Caco-2 (cell line): ENCODE measurements at regions not wholly inside any gene's neighbourhood (a gene's known extent, or its start where the extent isn't known, plus 50 kb on each side); places are given as distances from the start of the nearest gene placed in this dataset.
"Not testable (repeated sequence)": the region's sequence is repeated elsewhere in the genome, so short reads cannot be mapped to it uniquely, and the experiment has no call there.

Experiments used
- BruUV-seq: library from RNA; stranded (reverse); fragments of 400-500 nt; replicated peaks from 2 replicates; lab custom pipeline; 2021; lab: Mats Ljungman, UMichigan
- CTCF ChIA-PET: fragments of 300-600 bp; sonication (Branson Sonifier 250); formaldehyde crosslinking; loops from one replicate; lab custom pipeline; 2022; ENCODE audit warnings: antibody characterized with exemption; lab: Charles Lee
- POLR2A ChIA-PET: fragments of 300-600 bp; sonication (Branson Sonifier 250); formaldehyde crosslinking; loops from one replicate; lab custom pipeline; 2022; ENCODE audit warnings: antibody characterized with exemption; lab: Charles Lee
- DNase-seq, 2 experiments: peaks; one replicate each; pipeline versions ENCODE4 v3.0.0 to v3.0.0-alpha.2; 2020 to 2022
- H3K27me3 ChIP-seq: replicated peaks from 2 replicates; pipeline ENCODE4 v1.6.0; 2011; ENCODE audit warnings: low read length; ENCODE audit not compliant: control insufficient read depth, insufficient read depth
- H3K36me3 ChIP-seq: 2 replicates; pipeline ENCODE4 v1.5.1; 2011; ENCODE audit warnings: low read length; ENCODE audit not compliant: control insufficient read depth, insufficient read depth
- H3K4me1 ChIP-seq: fragments of 250-450 bp; sonication (Bioruptor Pico); 2 replicates; pipeline ENCODE4 v1.5.1; 2020; ENCODE audit warnings: mild to moderate bottlenecking
- H3K4me3 ChIP-seq: 2 replicates; pipeline ENCODE4 v1.5.1; 2011; ENCODE audit warnings: low read depth, mild to moderate bottlenecking, control low read depth, low read length
- H3K9me3 ChIP-seq: fragments of 250-450 bp; sonication (Bioruptor Pico); 2 replicates; pipeline ENCODE4 v1.5.1; 2020; ENCODE audit warnings: mild to moderate bottlenecking, moderate library complexity
- H3K27ac Mint-ChIP-seq: one replicate; pipeline ENCODE4 v1.8.0; 2022; ENCODE audit warnings: mixed read lengths; ENCODE audit not compliant: unreplicated experiment
- H3K27me3 Mint-ChIP-seq: one replicate; pipeline ENCODE4 v1.8.0; 2022; ENCODE audit warnings: mixed read lengths; ENCODE audit not compliant: insufficient read depth, unreplicated experiment
- H3K36me3 Mint-ChIP-seq: one replicate; pipeline ENCODE4 v1.8.0; 2022; ENCODE audit warnings: mild to moderate bottlenecking, mixed read lengths; ENCODE audit not compliant: insufficient read depth, unreplicated experiment
- H3K4me1 Mint-ChIP-seq: one replicate; pipeline ENCODE4 v1.8.0; 2022; ENCODE audit warnings: low read depth, mixed read lengths; ENCODE audit not compliant: unreplicated experiment
- H3K4me3 Mint-ChIP-seq: one replicate; pipeline ENCODE4 v1.8.0; 2022; ENCODE audit warnings: mild to moderate bottlenecking, moderate library complexity, mixed read lengths; ENCODE audit not compliant: unreplicated experiment
- H3K9me3 Mint-ChIP-seq: one replicate; pipeline ENCODE4 v1.8.0; 2022; ENCODE audit warnings: mixed read lengths; ENCODE audit not compliant: unreplicated experiment
- CTCF ChIP-seq, 2 experiments: fragments of 200-600 bp in 1 of 2; IDR thresholded peaks; 1 replicate in 1 of 2; 2 replicates in 1 of 2; pipeline versions ENCODE4 v1.5.1 to v1.8.0; 2011 to 2022; ENCODE audit warnings: antibody characterized with exemption in 1 of 2, control low read depth in 1 of 2, inconsistent platforms in 1 of 2, low read depth in 1 of 2, low read length in 1 of 2, mild to moderate bottlenecking in 1 of 2, moderate library complexity in 1 of 2; ENCODE audit not compliant: insufficient read depth in 1 of 2, severe bottlenecking in 1 of 2, unreplicated experiment in 1 of 2
- intact Hi-C: fragments of 100-400 bp; cut with micrococcal nuclease; formaldehyde crosslinking; loops from one replicate; pipeline ENCODE4 v1.10.0; 2022; ENCODE audit not compliant: unreplicated experiment

GRCh38 chr9:65420771-65421170 is 135.8 kb upstream of the FOXD4L5 start:
- no TSS peak for BruUV-seq
- Histone ChIP-seq H3K4me3 (no peak overlapping the region), H3K9me3 (no peaks in the 10 kb centered on the region), H3K4me1 (no peaks in the 10 kb centered on the region), H3K36me3 (no peaks in the 10 kb centered on the region), H3K27me3 (no peaks in the 10 kb centered on the region)
- Mint-ChIP-seq H3K27me3 (no peaks in the 10 kb centered on the region), H3K27ac (no peak overlapping the region), H3K4me1 (no peaks in the 10 kb centered on the region), H3K9me3 (peaks cover 23% of the 10 kb centered on the region), H3K36me3 (no peaks in the 10 kb centered on the region), H3K4me3 (no peak overlapping the region)
- TF ChIP-seq CTCF (IDR thresholded peaks at IDR 0.05; ENCODE audit: insufficient read depth in 1 of 2, low read depth in 1 of 2, low read length in 1 of 2, severe bottlenecking in 1 of 2, unreplicated experiment in 1 of 2) = no peak
- intact Hi-C loops = no loop called here
- CTCF ChIA-PET = no interaction called here
- POLR2A ChIA-PET = no interaction called here
- no peak for DNase-seq

- POLR2A ChIA-PET, CTCF ChIA-PET, BruUV-seq, H3K4me3 ChIP-seq, H3K4me3 Mint-ChIP-seq, H3K36me3 ChIP-seq, H3K9me3 ChIP-seq, H3K36me3 Mint-ChIP-seq, H3K27me3 ChIP-seq, H3K27ac Mint-ChIP-seq, intact Hi-C loops, H3K4me1 Mint-ChIP-seq, DNase-seq, H3K27me3 Mint-ChIP-seq, H3K4me1 ChIP-seq: not testable (repeated sequence)
- H3K9me3 Mint-ChIP-seq = peaks cover 11% of the 10 kb centered on the region
These were observed 134.0 kb upstream of the FOXD4L5 start for GRCh38 chr9:65418966-65419365.

DNA sequence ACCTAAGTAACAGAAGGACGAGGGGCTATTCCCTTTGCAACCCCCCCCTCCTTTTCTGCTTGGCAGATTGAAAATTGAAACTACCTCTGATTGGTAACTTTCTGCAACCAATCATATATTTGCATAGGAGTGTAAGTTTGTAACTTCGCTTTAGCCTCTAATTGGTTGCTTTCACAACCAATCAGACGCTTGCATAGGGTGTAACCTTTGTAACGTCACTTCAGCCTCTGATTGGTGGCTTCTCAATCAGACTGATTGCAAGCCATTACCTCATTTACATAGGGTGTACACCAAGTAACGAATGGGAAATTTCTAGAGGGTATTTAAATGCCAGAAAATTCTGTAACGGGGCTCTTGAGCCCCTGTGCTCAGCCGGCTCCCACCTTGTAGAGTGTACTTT is 131.9 kb upstream of the FOXD4L5 start:
- H3K4me3 Mint-ChIP-seq, BruUV-seq, CTCF ChIA-PET, H3K27me3 Mint-ChIP-seq, H3K9me3 Mint-ChIP-seq, H3K27ac Mint-ChIP-seq, H3K36me3 ChIP-seq, POLR2A ChIA-PET, H3K4me3 ChIP-seq, DNase-seq, intact Hi-C loops, H3K36me3 Mint-ChIP-seq, H3K9me3 ChIP-seq, H3K4me1 ChIP-seq, H3K27me3 ChIP-seq, H3K4me1 Mint-ChIP-seq: not testable (repeated sequence)

DNA sequence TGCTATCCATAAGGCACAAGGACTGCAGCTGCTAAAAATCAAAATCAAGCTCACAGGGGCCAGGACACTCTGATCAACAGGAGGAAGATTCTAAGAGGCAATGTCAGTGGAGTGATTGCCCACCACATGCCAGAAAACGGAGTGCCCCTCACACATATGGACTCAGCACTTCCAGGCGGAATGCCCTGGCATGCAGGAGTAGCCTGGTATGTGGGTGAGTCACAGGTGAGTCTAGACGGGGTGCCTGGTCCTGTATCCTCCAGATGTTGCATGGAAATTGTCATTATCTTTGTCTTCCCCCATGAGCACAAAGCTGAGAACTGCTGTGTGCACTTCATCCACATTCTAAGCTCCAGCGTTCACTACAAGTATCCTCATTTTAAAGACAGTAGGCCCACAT is 129.2 kb upstream of the FOXD4L5 start:
- POLR2A ChIA-PET, H3K36me3 Mint-ChIP-seq, H3K27ac Mint-ChIP-seq, H3K9me3 ChIP-seq, H3K27me3 Mint-ChIP-seq, intact Hi-C loops, H3K4me3 Mint-ChIP-seq, H3K4me1 ChIP-seq, DNase-seq, CTCF ChIA-PET, H3K9me3 Mint-ChIP-seq, BruUV-seq, H3K4me3 ChIP-seq, H3K27me3 ChIP-seq, H3K4me1 Mint-ChIP-seq, H3K36me3 ChIP-seq: not testable (repeated sequence)

DNA sequence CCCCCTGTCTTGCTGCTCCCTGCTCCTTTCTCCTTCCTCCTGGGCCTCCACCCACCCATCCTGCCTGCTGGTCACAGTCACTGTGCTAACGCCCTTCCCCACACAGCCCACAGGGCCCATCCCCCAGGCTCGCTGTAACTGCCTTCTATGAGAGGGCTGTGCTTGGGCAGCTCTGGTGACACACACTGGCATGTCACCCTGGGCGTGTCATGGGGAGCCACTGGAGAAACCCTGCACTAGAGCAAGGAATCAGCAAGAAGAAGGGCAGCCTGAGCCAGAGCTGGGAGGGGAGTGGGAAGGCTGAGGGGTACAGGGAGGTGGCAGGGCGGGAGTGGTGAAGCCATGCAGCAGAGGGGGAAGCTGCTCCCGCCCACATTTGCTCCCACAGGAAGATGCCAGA is 128.4 kb upstream of the FOXD4L5 start:
- H3K9me3 Mint-ChIP-seq, H3K27me3 Mint-ChIP-seq, H3K36me3 Mint-ChIP-seq, H3K4me1 Mint-ChIP-seq, intact Hi-C loops, H3K4me3 Mint-ChIP-seq, BruUV-seq, DNase-seq, H3K4me1 ChIP-seq, H3K9me3 ChIP-seq, H3K27ac Mint-ChIP-seq, H3K27me3 ChIP-seq, H3K4me3 ChIP-seq, POLR2A ChIA-PET, CTCF ChIA-PET, H3K36me3 ChIP-seq: not testable (repeated sequence)
